HG03045 (cell line): ENCODE measurements at regions not wholly inside any gene's neighbourhood (a gene's known extent, or its start where the extent isn't known, plus 50 kb on each side); places are given as distances from the start of the nearest gene placed in this dataset.

Experiments used
- ATAC-seq: cut with Tn5 transposase; IDR thresholded peaks from one replicate; pipeline ENCODE4 v1.9.1; 2021; ENCODE audit warnings: mild to moderate bottlenecking, moderate library complexity; ENCODE audit not compliant: unreplicated experiment

- ATAC-seq = no peak
Observed at GRCh38 chr20:50272724-50273446, 82.3 kb downstream of the CEBPB start.

- ATAC-seq = no peak
Observed at GRCh38 chr20:50273601-50274491, 83.2 kb downstream of the CEBPB start.

- no peak for ATAC-seq
Observed at GRCh38 chr20:50274570-50275430, 84.2 kb downstream of the CEBPB start.

GRCh38 chr20:50276119-50277063 lies 85.8 kb downstream of the CEBPB start:
- no peak for ATAC-seq

- no peak for ATAC-seq
Observed at GRCh38 chr20:50277064-50277415, 86.4 kb downstream of the CEBPB start.

GRCh38 chr20:50277460-50278376 lies 87.1 kb downstream of the CEBPB start:
- no peak for ATAC-seq

GRCh38 chr20:50278377-50278683 lies 87.7 kb downstream of the CEBPB start:
- ATAC-seq = no peak

- ATAC-seq = no peak
Observed at GRCh38 chr20:50278684-50279531, 88.3 kb downstream of the CEBPB start.

GRCh38 chr20:50279988-50280850 lies 89.6 kb downstream of the CEBPB start:
- ATAC-seq = no peak

- no peak for ATAC-seq
Observed at GRCh38 chr20:50280851-50281655, 90.4 kb downstream of the CEBPB start.

GRCh38 chr20:50281831-50282591 lies 91.4 kb downstream of the CEBPB start:
- no peak for ATAC-seq

- ATAC-seq = no peak
Observed at GRCh38 chr20:50282592-50283241, 92.1 kb downstream of the CEBPB start.

GRCh38 chr20:50283370-50283769 lies 92.7 kb downstream of the CEBPB start:
- no peak for ATAC-seq

GRCh38 chr20:50283922-50284810 lies 93.5 kb downstream of the CEBPB start:
- ATAC-seq = no peak
